Stimulated activated CD8-positive, alpha-beta memory T cell treated with anti-CD3 and anti-CD28 coated beads, Interleukin-4, amount 100 ng/mL, for 4 hours (primary cell): ENCODE measurements at regions not wholly inside any gene's neighbourhood (a gene's known extent, or its start where the extent isn't known, plus 50 kb on each side); places are given as distances from the start of the nearest gene placed in this dataset.
"Not testable (repeated sequence)": the region's sequence is repeated elsewhere in the genome, so short reads cannot be mapped to it uniquely, and the experiment has no call there.

Source experiments
- DNase-seq, 2 donors: peaks; one replicate each; pipeline ENCODE4 v3.0.0-alpha.2; 2020; ENCODE audit warnings: low read depth in 2 of 2, low spot score in 1 of 2

DNA sequence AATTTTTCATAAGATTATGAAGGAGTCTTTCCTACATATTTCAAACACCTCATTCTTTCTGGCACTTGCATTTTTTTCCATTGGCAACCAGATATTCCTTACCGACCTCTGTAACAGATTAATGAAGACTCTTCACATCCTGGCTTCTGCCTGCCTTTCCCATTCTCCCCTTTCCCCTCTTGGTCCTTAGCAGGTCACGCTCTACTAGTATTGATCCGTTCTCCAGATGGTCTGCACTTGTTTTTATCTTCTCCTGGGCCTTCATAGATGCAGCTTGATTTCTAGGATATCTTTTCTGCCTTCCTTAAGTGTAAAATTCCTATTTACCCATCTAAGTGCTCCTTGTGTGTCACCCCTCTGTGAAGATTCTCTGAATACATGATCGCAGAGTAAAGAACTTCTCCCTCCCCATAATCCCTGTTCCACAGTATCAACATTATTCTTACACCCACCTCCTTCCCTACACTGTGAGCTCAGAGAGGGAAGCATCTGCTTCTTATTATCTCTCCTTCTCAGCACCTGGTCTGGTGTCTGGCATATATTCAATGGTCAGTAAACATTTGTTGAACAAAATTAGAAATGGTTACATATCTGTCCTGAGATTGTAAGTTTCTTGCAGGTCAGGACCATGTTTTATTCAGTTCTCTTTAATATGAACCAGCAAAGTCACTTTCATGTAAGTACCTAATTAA lies 654.2 kb downstream of the REEP3 start:
- DNase-seq = no peak

DNA sequence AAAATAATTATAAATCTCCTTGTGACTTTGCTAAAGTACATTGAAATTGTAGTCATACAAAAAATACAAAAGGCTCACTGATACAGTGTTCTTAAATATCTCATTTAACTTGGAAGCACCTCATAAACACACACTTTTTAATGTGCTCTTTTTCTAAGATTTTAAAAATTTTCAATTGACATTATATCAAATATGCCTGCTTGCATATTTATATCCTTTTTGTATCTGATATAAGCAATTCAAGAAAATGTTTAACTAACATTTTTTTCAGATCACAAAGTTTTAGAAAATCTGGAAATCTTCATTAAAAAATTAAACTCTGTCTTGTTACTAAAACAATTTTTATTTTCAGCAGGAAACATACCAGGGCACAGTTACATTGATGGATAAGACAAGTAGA lies 661.5 kb downstream of the REEP3 start:
- no peak for DNase-seq

DNA sequence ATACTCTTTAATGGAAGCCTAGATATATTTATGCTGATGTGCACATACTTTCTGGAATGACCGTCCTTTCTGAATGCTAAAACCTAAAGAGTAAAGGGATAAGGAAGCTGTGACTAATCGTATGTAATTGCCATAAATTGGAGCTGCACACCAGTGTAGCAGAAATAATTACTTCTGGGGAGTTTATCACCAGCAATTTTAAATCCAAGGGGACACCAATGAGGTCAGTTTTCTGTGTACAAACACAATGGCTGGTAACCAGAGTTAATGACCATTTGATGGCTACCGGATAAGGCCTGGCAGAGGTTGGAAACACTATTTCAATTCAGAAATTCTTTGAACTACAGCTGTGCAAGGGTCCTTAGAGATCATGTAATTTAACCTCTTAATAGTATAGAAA lies 670.1 kb downstream of the REEP3 start:
- no peak for DNase-seq

DNA sequence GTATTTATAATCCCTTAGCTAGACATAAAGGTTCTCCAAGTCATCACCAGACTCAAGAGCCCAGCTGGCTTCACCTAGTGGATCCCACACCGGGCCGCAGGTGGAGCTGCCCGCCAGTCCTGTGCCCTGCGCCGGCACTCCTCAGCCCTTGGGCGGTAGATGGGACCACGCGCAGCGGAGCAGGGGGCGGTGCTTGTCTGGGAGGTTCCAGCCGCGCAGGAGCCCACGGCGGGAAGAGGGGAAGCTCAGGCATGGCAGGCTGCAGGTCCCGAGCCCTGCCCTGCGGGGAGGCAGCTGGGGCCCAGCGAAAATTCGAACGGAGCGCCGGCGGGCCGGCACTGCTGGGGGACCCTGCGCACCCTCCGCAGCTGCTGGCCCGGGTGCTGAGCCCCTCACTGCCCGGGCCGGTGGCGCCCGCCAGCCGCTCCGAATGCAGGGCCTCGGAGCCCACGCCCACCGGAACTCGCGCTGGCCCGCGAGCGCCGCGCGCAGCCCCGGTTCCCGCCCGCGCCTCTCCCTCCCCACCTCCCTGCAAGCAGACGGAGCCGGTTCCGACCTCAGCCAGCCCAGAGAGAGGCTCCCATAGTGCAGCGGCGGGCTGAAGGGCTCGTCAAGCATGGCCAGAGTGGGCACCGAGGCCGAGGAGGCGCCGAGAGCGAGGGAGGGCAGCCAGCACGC lies 675.6 kb downstream of the REEP3 start:
- no peak for DNase-seq

DNA sequence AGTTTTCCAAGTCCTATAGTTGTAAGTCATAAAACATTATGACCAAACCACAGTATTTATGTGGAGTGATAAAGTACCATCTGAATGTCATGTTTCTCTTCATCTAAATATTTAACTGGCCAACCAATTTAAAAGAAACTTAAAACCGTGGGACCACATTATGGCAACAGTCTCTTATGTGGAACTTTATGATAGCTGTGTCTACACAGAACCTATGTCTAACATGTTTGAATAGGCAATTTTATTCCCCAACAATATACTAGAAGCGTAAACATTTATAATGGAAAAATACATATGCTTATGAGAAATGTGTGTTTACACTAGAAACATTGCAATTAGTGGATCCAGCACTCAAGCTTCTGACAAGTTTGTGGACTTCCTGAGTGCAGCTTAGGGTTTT lies 680.7 kb downstream of the REEP3 start:
- no peak for DNase-seq

DNA sequence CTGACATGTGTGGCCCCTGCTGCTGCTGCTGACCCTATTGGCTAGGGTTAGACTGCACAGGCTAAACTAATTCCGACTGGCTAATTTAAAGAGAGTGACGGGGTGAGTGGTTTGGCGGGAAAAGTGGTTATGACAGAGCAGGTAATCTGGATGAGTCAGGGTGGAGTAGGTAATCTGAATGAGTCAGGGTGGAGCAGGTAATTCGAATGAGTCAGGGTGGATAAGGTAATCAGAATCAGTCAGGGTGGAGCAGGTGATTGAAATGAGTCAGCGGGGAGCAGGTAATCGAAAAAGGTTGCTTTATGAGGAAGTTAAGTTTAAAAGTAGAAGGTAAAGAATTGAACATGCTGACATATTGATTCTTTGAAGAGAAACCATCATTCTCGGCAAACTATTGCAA lies 683.3 kb downstream of the REEP3 start:
- DNase-seq = not testable (repeated sequence)

DNA sequence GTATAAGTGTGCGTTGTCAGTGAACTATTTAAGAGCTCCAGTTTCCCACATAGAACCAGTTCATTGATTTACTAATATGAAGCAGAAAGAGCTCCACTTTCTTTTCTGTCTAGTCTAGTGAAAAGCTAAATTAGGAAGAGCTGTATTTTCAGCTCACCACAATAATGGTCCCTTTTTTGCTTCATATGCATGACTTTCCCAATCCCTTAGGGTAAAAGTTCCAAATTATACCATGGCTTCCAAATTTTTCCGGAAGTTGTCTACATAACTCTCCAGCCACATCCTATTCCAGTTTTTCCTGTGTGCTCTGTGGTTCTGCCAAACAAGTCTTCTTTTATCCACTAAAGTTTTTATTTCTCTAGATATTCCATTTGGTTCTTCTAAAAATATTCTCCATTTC lies 685.2 kb downstream of the REEP3 start:
- DNase-seq = no peak

DNA sequence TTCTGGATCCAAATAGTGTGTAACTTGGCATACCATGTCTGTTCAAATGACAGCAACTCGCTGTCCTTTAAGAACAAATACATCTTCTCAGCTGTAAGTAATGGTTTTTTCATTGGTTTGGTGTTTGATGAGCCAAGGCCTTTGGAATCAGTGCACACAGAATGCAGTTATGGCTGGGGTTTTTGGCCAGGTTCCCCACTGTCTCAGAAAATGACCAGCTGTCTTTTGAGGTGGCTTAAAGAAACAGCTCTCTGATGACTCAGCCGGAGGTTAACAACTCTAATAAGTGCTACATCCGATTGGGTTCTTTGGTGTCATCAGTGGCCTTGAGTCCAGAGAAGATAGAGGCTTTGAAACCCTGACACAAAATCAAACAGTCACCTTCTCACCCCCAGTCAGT lies 688.4 kb downstream of the REEP3 start:
- DNase-seq = no peak

DNA sequence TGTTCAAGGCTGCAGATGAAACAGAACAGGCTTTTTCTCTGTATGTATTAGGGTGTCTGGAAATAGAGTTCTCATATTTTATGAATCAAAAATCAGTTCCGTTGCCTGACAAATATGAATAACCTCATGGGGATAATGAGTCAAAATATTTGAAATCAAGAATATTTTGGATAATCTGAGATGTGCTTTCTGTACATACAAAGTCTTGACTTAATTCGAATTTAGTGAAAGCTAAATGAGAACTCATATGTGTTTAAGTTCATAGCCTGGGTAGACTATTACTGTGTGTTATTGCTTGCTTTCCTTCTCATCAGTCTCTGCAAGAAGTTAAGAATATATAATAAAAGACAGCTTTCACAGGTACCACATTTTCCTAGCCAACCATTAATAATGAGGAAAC lies 689.0 kb downstream of the REEP3 start:
- DNase-seq = no peak

DNA sequence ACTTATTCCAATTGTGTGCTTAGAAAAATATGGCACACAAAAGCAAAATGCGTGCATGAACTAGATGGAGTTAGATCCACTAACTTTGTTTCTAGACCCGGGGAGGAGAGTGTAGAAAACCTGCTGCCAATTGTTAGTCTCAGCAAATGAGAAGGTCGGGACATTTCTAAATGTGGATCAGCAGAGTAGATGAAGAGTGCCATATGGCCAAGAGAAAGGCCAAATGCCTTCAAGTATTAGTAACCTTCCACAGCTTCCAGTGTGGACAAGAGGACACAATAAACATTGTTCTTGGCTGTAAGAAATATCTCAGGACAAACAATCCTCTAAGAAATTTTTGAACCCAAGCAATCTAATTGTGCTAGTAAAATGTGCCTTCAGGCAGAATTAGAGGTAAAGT lies 690.3 kb downstream of the REEP3 start:
- DNase-seq = no peak

DNA sequence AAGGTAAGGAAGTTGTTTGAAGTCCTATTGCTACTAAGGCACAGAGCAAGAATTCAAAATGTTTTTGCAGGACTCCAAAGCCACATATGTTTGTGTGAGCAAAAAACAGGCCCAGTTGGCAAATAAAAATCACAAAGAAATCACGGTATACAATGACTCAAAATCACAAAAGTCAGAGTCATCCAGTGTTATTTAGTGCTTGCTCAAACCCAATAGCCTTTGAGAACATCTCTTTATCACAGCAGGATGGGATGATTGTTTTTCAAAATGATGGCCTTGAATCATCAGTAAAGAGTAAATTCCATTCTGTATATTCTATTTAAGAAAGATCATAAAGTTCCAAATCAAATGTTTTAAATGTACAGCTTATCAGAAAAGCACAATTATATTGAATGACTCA lies 693.9 kb downstream of the REEP3 start:
- DNase-seq = no peak

DNA sequence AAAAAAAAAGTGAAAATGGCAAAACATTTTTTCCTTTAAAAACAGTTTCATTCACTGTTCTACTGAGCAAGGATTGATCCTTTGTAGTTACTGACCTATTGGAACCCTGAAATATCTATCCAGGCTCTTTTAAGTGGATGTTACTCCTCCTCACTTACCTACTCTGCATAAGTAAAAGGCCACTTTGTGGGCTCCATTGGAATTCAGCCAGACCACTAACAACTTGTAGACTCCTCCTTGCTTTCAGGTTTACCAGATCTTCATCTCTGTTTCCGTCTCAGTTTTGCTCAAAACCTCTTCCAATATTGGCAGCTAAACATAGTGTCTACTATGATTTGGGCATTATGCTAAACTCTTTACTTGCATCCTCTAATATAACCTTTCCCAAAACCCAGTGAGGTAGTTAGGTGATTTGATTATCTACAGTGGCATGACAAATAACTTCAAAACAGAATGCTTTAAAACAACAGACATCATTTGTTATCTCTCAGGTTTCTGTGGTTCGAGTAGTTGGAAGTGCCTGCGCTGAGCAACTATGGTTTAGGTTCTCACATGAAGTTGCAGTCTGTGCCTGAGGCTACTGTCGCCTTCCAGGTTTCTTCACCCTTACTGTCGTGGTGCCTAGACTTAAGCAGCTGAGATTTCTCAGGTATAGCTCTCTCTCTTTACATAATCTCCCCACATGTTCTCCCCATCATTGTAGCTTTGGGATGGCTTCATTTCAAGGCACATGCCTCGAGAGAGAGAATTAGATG lies 698.2 kb downstream of the REEP3 start:
- no peak for DNase-seq

DNA sequence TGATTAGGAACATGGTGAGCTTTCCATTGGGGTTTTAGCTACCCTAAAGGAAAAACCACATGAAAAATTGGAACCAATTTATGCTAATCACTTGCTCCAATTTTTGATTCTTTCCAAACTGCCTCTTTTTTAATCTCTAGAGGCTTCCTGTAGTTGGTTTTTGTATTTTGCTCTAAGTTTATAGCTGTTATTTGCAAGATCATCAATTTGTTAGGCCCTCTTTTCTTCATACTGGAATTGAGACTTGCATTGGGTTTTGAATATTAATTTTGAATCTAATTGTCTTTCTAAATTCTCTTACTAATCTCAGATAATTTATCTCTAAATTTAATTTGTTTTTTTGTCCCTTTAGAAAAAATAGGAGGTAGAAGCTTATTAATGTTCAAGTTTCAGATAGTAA lies 713.3 kb downstream of the REEP3 start:
- no peak for DNase-seq

DNA sequence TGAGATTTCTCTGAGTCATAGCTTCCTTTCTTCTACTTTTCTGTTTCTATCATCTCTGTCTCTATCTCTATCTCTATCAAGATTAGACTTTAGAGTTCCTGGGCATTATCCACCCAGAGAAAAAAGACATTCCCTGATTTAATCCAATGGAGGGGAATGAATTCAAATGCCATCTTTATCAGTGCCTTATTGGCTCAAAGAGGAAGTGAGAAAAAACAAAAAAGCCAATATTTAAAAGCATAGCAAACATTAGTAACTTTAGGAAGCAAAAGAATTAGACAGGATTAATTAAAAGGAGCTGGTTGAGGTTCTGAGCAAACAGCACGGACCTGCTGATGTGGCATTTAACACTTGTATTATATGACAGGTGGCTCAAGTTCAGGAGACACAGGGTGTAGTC lies 736.5 kb downstream of the REEP3 start:
- no peak for DNase-seq

DNA sequence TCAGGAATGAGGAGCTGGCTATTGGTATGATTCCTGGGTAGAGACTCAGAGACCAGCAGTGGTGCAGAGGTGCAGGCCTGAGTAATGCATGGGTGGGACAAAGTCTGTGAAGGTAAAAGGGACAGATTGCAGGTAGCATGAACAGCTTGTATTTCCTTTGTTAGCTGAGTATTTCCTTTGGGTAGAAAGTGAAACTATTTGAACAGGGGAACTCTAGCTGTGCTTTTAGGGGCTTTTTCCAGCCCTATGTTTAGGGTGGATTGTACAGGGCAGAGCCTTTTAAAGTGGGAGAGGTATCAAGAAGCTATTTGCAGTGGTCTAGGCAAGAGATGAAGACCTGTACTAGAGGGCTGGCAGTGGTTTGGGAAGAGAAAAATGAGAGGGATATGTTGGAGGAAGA lies 739.9 kb downstream of the REEP3 start:
- no peak for DNase-seq

DNA sequence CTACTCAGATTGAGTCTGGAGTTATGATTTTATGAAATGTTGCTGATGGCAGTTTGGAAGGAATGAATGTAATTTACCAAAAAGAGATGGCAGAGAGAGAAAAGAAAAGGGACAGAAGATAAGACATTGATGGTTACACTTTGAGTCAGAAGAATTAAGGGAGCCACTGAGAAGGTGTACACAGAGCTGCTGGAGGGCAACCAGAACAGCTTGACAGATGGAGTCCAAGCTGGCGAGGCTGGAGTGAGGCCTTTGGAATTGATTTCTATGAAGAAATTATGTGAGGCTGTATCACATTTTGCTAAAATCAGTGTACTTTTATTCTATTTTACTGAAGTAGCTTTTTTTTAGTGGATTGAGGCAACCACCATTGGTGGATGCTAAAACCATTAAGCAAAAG lies 740.5 kb downstream of the REEP3 start:
- no peak for DNase-seq

DNA sequence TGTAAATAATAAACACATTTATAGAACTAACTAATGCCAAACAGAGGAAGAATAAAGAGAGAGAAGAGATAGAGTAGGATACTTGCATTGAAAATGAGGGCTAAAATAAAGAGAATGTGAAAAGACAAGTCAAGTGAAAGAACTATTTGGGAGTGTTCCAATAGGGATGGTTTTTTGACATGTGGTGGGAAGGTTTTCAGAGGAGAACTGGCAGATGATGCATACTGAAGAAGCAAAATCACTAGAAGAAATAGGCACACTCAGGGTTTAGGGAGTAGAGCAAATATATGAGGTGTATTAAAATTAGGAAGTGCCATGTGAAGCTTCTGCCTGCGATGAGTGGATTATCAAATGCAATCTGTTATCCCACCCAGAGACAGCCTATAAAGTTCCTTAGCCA lies 744.8 kb downstream of the REEP3 start:
- DNase-seq = no peak

DNA sequence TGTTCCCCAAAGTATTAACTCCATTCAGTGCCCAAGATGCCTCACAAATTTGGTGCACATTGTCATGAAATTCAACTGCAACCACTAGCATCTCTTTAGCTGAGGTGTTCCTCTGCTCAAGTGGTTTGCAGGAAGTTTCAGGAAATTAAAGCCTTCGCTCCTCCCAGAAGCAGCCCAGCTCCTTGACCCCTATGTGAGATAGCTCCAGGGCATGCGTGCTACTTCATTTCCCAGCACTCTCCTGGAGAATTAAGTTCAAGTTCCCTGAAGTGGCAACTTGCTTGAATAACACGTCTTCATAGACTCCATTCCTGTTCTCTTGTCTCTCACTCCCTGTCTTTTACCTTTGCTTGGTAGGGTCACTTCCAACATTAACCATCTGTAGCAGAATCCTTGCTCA lies 750.3 kb downstream of the REEP3 start:
- no peak for DNase-seq

DNA sequence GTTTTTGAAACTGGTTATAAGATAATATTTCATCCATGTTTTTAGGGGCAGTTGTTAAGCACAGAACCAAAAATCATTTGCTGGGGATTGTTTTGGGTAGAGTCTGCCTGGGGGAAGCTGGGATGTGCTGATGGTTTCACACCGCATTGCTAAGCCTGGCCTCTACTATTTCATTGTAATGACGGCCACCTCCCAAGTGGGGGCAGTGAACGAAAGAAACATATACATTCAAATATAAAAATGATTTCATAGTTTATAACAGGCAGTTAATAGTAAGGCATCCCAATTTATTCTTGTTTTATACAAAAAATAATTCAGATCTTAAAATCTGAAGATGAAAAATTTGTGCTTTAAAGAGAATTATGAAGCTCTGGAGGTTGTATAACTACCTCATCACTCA lies 750.8 kb downstream of the REEP3 start:
- no peak for DNase-seq

DNA sequence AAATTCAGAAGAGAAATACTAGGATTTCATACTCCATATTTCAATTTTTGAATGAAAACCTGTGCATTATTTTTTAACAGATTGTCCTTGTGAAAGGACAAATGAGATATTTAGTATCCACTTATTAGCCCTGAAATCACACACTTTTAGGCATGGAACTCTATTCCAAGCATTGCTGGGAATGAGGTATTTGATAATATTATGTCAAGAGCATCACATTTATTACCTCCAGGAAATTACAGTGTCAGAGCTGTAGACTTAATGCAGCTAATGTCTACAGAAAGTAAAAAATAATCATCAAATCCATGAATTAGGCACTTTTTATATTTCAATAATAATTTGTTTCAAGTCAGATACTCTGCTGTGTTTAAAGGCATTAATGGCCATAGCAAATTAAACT lies 753.8 kb downstream of the REEP3 start:
- DNase-seq = no peak

DNA sequence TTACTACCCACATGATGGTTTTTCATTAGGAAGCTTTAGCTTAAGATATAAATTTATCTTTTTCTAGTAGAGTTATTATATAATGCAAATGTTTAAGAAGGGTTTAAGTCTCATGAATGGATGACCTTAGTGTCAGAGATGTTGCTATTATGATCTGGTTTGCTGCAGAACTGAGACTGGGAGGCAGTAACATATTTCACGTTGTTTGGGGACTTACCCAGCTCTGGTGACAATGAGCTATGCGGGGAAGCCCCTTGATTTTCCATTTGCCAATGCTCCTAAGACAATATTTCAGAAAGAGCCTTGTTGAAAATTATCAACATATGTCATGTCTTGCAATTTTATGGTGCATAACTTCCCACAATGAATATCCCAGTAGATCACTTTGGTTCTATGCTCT lies 754.6 kb downstream of the REEP3 start:
- no peak for DNase-seq

DNA sequence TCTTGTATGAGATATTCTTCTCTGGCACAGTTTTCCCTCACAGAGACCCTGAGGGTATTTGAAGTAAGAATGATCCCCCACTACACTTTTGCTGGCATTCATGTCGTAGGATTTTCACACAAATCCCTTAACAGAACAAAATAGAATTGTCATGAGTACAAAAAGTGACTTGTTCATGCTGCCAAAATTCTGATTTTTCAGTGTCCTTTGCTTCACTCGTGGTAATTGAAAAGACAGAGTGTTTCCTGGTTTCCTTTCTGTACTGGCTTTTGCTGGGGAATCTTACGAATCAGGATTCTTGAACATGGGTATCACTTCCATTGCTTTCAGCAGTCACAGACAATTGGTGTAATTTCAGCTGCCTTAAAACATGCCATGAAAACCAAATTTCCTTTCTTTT lies 756.3 kb downstream of the REEP3 start:
- no peak for DNase-seq

DNA sequence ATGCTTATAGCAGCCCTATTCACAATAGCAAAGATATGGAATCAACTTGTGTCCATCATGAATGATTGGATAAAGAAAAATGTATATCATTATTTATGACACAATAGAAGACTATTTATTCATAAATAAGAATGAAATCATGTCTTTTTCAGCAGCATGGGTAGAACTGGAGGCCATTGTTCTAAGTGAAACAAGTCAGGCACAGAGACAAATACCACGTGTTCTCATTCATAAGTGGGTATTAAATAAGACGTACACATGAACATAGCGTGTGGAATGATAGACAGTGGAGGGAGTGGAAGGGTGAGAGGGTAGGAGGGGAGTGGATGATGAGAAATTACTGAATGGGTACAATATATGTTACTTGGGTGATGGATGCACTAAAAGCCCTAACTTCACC lies 762.4 kb downstream of the REEP3 start:
- DNase-seq = no peak
